Islet of Langerhans (tissue), 1 donor: ENCODE measurements at regions not wholly inside any gene's neighbourhood (a gene's known extent, or its start where the extent isn't known, plus 50 kb on each side); places are given as distances from the start of the nearest gene placed in this dataset.
"Not testable (repeated sequence)": the region's sequence is repeated elsewhere in the genome, so short reads cannot be mapped to it uniquely, and the experiment has no call there.

Source experiments
- FAIRE-seq: peaks from one replicate; lab custom pipeline; 2011; peaks lifted over from hg19 to GRCh38; lab: Jason Lieb, UNC

GRCh38 chrX:4674028-4674782 lies 960.8 kb upstream of the PRKX start:
- FAIRE-seq: no peak

DNA sequence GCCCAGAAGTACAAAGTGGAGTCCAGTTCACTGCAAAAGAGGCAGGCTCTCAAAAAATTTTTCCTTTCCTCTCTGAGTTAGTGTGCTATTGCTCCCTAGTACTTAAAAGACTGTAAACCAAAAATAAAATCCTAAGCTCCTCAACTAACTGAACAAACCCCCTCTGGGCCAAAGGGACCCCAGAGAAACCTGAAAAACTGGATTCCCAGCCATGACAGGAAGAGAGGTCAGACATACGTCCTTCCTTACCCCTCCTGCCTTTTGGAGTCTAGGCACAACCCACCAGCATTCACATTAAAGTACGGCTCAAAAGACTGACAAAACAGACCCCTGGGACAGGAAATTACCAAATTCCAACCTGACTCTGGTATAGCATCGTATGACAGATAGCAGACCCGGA lies 957.9 kb upstream of the PRKX start:
- FAIRE-seq: no peak

DNA sequence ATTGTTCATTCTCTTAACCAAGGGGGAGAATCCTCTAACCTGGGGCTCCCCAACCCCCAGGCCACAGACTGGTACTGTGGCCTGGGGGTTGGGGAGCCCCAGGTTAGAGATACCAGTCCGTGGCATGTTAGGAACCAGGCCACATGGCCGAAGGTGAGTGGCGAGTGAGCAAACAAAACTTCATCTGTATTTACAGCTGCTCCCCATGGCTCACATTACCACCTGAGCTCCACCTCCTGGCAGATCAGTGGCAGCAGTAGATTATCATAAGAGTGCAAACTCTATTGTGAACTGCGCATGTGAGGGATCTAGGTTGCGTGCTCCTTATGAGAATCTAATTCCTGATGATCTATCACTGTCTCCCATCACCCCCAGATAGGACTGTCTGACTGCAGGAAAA lies 957.2 kb upstream of the PRKX start:
- FAIRE-seq: no peak

DNA sequence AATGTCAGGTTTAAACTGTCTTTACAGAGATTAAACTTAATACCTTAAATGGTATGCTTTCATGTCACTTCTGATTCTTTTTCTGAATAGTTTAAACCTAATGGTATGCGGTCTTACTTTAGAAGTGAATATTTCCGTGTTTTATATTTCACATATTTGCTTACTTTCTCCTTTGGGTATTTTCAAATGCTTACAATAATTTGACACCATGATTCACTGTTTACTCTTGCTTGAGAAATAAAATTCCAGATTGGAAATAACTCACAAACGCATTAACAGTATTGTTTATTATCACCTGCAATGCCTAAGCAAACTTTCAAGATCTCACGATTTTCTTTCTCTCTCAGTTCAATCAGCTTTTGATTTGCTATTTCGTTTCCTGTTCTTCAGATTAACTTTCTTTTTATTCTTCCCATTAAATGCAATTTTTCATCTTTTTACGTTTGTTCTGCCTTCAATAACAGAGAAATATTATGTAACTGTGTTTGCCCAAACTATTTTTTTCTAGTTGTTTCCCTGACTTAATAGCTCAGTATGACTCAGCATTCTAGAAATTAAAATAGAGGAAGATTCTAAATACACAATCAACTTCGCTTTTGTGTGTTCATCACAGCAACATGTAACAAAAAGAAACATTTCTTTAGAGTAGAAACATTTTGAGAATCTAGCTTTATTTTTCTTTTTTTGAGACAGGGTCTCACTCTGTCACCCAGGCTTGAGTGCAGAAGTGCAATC lies 955.5 kb upstream of the PRKX start:
- FAIRE-seq: peak; percentile 62

DNA sequence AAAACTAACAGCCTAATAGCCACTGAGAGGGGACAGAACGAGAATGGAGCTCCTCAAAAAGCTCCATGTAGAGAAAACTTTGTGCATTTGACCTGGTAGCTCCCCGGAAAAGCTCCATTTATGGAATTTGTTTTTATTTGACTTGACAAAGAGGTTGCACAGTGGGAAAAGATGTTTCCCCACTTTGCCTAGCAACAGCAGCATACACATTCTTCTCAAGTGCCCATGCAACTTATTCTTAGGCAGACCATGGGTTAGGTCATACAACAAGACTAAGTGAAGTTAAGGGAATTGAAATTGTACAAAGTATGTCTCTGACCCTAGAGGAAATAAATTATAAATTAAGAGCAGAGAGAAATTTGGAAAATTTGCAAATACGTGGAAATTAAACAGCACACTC lies 949.6 kb upstream of the PRKX start:
- no peak for FAIRE-seq

- no peak for FAIRE-seq
Measured at GRCh38 chrX:4661771-4662170, 948.3 kb upstream of the PRKX start.

DNA sequence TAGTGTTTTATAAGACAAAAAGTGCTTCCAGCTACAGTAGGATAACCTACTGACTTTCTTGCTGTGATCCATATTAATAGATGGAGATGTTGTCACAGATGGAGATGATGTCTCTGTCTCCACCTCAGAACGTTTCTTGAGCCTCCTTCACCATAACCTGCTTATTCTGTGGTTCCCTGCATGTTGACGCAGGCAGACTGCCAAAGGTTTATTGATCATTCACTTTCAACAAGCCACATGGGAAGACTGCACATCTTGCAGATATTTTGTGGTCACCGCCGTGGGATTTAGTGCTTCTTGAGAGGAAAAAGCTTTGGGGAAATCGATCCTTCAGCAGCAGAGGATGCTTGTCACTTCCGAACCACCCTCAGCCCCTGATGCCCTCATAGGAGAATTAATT lies 943.0 kb upstream of the PRKX start:
- FAIRE-seq: no peak

DNA sequence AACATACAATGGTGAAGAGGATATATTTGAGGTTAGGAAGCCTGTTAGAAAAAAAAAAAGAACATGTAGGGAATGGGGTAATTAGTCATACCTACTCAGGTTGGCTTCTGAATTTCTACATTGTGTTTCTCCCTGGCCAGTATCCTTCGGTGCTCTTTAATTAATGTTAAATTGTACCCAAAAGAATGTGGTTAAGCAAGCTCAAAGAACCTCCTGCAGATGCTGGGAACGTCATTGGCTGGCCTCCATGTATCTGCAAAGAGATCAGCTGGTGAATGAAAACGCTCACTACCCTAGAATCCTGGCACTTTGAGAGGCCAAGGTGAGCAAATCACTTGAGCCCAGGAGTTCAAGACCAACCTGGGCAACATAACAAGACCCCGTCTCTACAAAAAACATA lies 942.3 kb upstream of the PRKX start:
- FAIRE-seq: no peak

DNA sequence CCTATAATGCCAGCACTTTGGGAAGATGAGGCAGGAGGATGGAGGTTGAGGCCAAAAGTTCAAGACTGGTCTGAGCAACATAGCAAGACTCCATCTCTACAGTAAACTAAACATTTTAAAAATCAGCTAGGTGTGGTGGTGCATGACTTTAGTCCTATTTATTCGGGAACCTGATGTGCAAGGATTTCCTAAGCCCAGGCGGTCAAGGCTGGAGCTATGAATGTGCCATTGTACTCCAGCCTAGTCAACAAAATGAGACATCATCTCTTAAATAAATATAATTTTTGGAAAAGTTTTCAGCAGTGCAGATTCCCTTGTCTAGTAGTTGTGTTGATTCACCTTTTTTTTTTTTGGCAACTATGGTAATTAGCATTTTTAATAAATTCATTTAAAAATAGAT lies 928.7 kb upstream of the PRKX start:
- FAIRE-seq: no peak

DNA sequence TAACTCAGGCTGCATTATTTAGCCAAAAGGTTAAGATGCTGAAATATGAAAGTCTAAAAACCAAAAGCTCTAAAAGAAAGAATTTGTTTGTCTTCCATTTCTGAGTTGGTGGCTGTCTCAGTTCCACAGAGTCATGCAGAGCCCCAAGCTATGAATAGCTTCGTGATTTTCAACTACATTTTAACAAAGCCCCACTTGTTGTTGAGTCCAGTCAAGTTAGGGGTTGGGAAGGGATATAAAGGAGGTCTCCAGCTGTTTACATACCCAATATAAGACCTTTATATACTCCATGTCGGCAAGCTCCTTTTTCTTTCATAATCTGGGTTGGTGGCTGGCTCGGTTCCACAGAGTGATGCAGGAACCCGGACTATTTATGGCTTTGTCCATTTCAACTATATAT lies 924.6 kb upstream of the PRKX start:
- FAIRE-seq: no peak

DNA sequence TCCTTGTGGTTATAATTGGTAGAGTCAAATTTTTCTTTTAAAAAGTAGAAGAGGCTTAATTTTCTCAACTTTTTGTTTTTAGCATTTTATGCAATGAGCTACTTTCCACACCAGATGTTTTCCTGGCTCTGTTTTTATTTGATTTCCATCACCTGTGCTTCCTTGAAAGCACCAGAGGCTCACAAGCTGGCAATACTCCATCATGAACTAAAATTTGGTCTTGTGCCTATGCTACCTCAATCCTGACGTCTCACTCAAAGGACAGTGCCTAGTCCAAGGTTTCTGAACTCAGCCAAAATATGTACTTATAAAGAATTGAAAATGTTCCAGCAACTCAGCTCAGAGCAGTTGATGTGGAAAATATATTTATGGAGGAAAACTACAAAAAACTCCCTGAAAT lies 914.0 kb upstream of the PRKX start:
- no peak for FAIRE-seq

DNA sequence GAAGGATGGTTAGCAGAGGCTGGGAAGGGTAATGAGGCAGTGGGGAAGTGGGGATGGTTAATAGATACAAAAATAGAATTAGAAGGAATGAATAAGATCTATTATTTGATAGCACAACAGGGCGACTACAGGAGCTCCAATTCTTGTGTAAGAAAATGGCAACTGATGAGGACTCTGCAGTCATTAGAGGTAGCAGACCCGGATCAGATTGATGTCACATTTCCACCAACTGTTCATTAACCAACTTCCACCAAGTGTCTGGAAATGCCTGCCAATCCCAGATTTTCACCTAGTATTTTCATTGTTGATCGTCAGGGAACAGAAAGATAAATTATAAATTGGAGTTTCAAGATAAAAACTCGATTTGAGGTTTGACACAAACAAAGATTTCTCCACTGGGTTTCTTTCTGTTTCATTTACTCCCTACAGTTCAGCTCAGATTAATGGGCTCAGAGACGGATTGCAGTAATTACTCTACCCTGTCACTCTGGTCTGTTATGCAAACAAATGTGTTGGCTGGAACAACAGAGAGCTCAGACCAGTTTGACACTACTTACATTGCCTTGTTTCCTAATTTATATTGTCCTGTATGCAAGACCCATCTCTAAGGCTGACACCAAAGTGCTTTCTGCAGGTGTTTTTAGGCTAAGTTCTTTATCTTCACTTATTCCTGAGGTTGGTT lies 909.2 kb upstream of the PRKX start:
- no peak for FAIRE-seq

DNA sequence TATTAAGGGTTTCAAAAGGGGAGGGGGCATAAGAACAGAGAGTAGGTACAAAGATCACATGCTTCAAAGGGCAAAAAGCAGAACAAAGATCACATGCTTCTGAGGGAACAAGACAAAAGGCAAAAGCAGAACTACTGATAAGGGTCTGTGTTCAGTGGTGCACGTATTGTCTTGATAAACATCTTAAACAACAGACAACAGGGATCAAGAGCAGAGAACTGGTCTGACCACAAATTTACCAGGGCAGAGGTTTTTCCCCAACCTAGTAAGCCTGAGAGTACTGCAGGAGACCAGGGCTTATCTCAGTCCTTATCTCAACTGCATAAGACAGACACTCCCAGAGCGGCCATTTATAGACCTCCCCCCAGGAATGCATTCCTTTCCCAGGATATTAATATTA lies 900.2 kb upstream of the PRKX start:
- FAIRE-seq: not testable (repeated sequence)

GRCh38 chrX:4588893-4589292 lies 875.4 kb upstream of the PRKX start:
- FAIRE-seq: no peak

DNA sequence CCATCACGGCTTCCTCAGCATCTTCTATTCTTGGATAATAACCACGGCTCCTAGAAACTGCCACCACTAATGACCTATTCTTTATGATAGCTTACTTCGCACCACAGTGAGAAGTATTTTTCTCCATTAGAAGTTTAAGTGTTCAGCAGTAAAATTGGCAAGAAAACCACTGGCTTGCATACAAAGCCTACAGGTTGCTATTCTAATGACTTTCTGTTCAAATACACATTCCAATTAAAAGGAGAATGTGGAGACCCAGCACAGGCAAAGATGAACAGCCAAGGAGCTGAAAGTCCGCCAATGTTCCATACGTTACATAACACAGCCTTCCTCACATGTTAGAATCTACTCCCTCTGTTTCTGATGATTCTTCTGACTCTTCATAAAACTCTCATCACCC lies 875.0 kb upstream of the PRKX start:
- FAIRE-seq: no peak

DNA sequence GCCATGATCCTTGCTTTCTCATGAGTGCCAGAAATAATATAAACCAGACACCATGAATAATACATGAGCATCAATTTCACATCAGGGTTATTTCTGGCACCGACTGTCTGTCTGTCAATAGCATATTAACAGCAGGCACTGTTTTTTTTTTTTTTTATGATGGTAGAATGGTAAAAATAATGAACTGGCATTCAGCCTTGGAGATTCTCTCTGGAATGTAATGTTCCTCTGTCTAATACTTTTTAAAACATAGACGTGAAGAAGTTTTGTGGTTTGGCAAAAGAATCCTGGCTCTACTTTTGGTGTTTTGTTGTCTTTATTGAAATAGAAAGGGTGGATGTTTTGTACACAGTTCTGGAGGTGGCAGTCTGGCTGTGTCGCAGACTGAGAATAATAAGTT lies 874.6 kb upstream of the PRKX start:
- no peak for FAIRE-seq

GRCh38 chrX:4579999-4580398 lies 866.5 kb upstream of the PRKX start:
- no peak for FAIRE-seq

GRCh38 chrX:4579480-4579879 lies 866.0 kb upstream of the PRKX start:
- no peak for FAIRE-seq

GRCh38 chrX:4572691-4573090 lies 859.2 kb upstream of the PRKX start:
- FAIRE-seq: no peak

DNA sequence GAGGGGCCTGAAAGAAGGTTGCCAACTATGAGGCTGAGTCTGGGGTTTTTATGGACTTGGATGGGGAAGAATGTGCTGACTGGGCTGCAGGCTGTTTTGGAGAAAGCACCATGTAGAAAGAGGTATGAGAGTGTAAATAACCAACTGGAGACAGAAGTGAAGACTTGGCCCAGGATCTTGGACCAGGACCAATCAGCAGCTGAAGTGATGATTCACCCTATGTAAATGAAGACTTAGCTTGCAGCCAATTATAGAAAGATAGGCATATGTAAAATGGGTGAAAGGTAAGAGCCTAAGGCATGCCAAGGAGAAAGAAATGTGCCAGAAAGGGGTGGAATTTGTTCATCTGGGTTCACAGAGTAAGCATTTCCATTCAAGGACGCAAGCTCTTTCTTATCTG lies 856.7 kb upstream of the PRKX start:
- FAIRE-seq: no peak

- no peak for FAIRE-seq
Measured at GRCh38 chrX:4560192-4560591, 846.7 kb upstream of the PRKX start.

DNA sequence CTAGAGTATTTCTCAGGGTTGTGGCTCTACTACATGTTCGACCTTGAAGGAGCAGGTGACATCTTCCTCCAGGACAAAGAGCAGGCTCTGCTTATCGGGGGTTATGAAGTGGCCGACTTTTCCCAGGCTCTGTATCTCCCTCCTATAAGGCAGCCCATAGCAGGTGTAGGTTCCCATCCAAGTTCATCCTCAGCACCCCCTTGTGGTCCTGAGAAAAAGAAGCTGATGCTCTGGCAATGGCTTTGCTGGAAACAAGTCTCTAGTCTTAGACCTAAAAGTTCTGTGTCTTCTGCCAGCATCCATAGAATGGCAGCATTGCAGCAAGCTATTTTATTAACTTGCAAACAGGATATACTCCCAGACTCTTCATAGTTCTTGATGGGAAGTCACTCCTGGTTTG lies 836.6 kb upstream of the PRKX start:
- FAIRE-seq: no peak

DNA sequence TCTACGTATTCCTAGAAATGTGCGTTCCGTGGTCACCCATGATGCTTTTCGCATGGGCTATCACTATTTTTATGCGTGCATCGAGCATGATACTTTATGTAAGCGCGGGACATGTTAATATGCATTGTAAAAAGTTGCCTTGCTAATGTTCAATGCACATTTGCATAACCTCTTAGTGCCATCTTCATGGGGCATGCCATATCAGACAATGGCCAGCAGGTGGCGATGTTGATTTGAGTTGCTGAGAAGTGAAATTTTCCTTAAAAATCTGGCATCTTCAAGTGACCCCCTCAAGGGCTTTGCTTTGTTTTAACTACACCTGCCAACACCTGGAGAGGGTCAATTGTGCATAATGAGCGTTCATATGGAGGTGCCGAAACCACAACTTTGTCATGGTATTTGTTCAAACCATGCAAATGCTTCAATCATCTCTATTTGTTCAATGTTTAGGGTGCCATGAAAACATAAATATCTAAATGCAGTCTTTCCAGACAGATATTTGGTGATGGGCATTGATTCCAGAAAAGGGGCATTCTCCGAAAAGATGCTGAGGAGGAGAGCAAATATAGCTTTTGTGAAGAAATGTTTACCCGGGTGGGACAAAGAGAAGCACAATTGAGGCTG lies 833.9 kb upstream of the PRKX start:
- FAIRE-seq: peak; percentile 68
